IMR-90 (cell line): ENCODE measurements at regions not wholly inside any gene's neighbourhood (a gene's known extent, or its start where the extent isn't known, plus 50 kb on each side); places are given as distances from the start of the nearest gene placed in this dataset.
"Not testable (repeated sequence)": the region's sequence is repeated elsewhere in the genome, so short reads cannot be mapped to it uniquely, and the experiment has no call there.

Source experiments
- BHLHE40 ChIP-seq: fragments of 150-350 bp; IDR thresholded peaks from 2 replicates; pipeline ENCODE4 v1.6.1; 2016; ENCODE audit warnings: mild to moderate bottlenecking, low read depth, low read length
- CHD1 ChIP-seq: IDR thresholded peaks from 2 replicates; pipeline ENCODE4 v1.6.1; 2012; ENCODE audit warnings: low read depth, low read length, improper control_type of control experiment
- FOS ChIP-seq: fragments of 150-350 bp; IDR thresholded peaks from 2 replicates; pipeline ENCODE4 v1.6.1; 2016; ENCODE audit warnings: low read depth, low read length
- MAFK ChIP-seq: IDR thresholded peaks from 2 replicates; pipeline ENCODE4 v1.6.1; 2012; ENCODE audit warnings: low read depth, low read length, improper control_type of control experiment
- MAZ ChIP-seq: IDR thresholded peaks from 2 replicates; pipeline ENCODE4 v1.6.1; 2012; ENCODE audit warnings: low read depth, mild to moderate bottlenecking, low read length, improper control_type of control experiment, moderate library complexity, borderline replicate concordance
- MXI1 ChIP-seq: IDR thresholded peaks from 2 replicates; pipeline ENCODE4 v1.6.1; 2012; ENCODE audit warnings: low read depth, mild to moderate bottlenecking, low read length, moderate library complexity, borderline replicate concordance
- POLR2A ChIP-seq: IDR thresholded peaks from 2 replicates; pipeline ENCODE4 v1.6.1; 2012; ENCODE audit warnings: mild to moderate bottlenecking, low read depth, low read length
- RFX5 ChIP-seq: IDR thresholded peaks from 2 replicates; pipeline ENCODE4 v1.8.0; 2012; ENCODE audit warnings: low read depth, mild to moderate bottlenecking, low read length, moderate library complexity
- TF ChIP-seq, protein P1 (sequence below): conservative IDR thresholded peaks from 2 replicates; pipeline ENCODE4 v1.5.1; 2012; ENCODE audit warnings: mild to moderate bottlenecking, low read depth, low read length, improper control_type of control experiment

DNA sequence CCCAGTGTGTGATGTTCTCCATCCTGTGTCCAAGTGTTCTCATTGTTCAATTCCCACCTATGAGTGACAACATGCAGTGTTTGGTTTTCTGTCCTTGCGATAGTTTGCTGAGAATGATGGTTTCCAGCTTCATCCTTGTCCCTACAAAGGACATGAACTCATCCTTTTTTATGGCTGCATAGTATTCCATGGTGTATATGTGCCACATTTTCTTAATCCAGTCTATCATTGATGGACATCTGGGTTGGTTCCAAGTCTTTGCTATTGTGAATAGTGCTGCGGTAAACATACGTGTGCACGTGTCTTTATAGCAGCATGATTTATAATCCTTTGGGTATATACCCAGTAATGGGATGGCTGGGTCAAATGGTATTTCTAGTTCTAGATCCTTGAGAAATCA, 134.3 kb downstream of the CCDC71L start:
- TF ChIP-seq BHLHE40, POLR2A, MXI1, CHD1, RFX5, FOS, MAFK, MAZ: not testable (repeated sequence)
- TF ChIP-seq, protein P1, sequence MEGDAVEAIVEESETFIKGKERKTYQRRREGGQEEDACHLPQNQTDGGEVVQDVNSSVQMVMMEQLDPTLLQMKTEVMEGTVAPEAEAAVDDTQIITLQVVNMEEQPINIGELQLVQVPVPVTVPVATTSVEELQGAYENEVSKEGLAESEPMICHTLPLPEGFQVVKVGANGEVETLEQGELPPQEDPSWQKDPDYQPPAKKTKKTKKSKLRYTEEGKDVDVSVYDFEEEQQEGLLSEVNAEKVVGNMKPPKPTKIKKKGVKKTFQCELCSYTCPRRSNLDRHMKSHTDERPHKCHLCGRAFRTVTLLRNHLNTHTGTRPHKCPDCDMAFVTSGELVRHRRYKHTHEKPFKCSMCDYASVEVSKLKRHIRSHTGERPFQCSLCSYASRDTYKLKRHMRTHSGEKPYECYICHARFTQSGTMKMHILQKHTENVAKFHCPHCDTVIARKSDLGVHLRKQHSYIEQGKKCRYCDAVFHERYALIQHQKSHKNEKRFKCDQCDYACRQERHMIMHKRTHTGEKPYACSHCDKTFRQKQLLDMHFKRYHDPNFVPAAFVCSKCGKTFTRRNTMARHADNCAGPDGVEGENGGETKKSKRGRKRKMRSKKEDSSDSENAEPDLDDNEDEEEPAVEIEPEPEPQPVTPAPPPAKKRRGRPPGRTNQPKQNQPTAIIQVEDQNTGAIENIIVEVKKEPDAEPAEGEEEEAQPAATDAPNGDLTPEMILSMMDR: not testable (repeated sequence)
